ENCODE measurements at regions not wholly inside any gene's neighbourhood (a gene's known extent, or its start where the extent isn't known, plus 50 kb on each side); places are given as distances from the start of the nearest gene placed in this dataset.

- no peak overlapping the region for H3K4me3 ChIP-seq (ENCODE audit: low read length)
- TF ChIP-seq, protein P1, sequence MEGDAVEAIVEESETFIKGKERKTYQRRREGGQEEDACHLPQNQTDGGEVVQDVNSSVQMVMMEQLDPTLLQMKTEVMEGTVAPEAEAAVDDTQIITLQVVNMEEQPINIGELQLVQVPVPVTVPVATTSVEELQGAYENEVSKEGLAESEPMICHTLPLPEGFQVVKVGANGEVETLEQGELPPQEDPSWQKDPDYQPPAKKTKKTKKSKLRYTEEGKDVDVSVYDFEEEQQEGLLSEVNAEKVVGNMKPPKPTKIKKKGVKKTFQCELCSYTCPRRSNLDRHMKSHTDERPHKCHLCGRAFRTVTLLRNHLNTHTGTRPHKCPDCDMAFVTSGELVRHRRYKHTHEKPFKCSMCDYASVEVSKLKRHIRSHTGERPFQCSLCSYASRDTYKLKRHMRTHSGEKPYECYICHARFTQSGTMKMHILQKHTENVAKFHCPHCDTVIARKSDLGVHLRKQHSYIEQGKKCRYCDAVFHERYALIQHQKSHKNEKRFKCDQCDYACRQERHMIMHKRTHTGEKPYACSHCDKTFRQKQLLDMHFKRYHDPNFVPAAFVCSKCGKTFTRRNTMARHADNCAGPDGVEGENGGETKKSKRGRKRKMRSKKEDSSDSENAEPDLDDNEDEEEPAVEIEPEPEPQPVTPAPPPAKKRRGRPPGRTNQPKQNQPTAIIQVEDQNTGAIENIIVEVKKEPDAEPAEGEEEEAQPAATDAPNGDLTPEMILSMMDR (conservative IDR thresholded peaks at IDR 0.05; ENCODE audit: low read length) = no peak
Observed at GRCh38 chr7:25858200-25858524, 293.8 kb upstream of the NFE2L3 start.

GRCh38 chr7:25858525-25859411 is 293.2 kb upstream of the NFE2L3 start:
- no peak for DNase-seq (ENCODE audit: low read depth)
- H3K4me3 ChIP-seq (ENCODE audit: low read length) = no peak overlapping the region
- TF ChIP-seq, protein P1 (conservative IDR thresholded peaks at IDR 0.05; ENCODE audit: low read length) = no peak

More at GRCh38 chr7:25858200-25858524, 293.8 kb upstream of the NFE2L3 start:
- no peak for DNase-seq (ENCODE audit: low read depth)

DNA sequence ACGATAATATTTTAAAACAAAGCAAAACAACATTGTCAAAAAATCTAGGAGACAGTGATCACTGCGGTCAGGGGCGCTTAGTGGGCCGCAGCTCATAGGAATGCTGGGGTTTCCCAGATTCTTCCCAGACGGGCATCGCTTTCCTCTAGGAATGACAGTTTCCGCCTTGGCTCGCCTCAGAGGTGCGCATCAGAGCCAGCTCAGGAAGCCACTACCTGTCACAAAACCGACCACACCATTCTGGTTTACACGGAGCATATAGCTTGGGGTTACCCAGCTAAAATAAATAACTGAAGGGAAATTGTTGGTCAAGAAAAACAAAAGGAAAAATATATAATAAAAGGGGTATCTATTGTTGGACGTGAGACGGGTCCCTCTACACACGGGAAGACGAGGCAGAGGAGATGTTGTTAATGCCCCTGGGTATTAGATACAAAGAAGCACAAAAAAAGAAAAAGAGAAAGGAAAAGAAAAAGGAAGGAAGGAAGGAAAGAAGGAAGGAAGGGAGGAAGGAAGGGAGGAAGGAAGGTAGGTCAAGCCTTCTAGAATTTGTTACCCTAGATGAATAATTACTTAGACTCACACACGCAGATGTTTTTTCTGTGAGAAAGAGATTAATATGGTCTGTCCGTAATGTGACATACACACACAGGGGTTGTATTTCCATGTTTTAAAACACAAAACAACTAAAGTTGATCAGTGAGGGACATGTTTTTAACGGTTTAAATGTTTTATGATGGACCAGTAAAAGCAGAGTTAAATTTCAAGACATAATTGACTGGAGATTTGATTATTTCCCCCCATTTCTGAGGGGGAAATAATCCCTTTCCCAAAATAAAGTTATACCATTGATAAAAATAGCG is 292.4 kb upstream of the NFE2L3 start:
- TF ChIP-seq, protein P1 (conservative IDR thresholded peaks at IDR 0.05; ENCODE audit: low read length) = no peak
- H3K4me3 ChIP-seq (ENCODE audit: low read length) = no peak overlapping the region
- DNase-seq (ENCODE audit: low read depth) = no peak

DNA sequence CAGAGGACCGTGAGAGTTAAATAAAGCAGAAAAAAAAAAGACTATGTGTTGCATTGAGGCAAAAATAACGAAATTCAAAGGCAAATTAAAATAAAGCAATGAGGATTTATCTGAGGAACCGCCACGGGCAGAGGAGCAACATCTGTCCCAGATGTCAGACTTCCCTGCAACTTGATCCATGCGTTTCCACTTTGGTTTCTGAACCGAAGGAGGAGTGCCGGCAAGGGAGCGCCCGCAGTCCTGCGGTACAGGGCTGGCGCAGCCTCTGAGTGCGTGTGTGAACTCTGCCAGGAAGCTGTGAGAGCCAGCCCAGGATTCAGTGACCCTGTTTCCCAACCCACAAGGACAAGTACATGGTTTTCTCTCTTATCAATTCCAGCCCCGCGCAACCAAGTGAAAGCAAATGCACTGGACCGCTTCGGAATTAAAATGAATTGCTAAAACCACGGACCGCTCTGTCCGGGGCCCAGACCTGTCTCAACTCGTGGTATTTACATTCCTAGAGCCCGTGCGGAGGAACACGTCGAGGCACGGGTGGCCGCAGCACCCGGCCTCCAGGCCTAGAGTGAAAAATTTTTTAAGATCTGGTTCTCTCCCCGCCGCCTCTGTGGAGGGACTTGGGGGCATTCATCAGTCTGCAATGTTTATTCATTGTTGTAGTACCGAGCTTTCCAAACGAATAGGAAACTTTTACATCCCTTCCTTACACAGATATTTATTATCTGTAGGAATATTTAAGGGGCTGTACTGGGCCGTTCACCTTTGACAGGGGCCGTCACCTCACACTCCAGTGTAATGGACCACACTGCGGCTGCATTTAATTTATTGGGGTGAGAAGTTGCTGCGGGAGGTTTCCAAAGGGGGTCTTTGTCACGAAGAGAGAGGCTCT is 291.5 kb upstream of the NFE2L3 start:
- DNase-seq (ENCODE audit: low read depth) = peak; percentile 56
- TF ChIP-seq, protein P1 (conservative IDR thresholded peaks at IDR 0.05; ENCODE audit: low read length) = no peak
- peak overlapping the region; percentile 17 for H3K4me3 ChIP-seq (ENCODE audit: low read length)

GRCh38 chr7:25861164-25861496 is 290.9 kb upstream of the NFE2L3 start:
- no peak for DNase-seq (ENCODE audit: low read depth)
- H3K4me3 ChIP-seq (ENCODE audit: low read length) = no peak overlapping the region
- TF ChIP-seq, protein P1 (conservative IDR thresholded peaks at IDR 0.05; ENCODE audit: low read length) = no peak

DNA sequence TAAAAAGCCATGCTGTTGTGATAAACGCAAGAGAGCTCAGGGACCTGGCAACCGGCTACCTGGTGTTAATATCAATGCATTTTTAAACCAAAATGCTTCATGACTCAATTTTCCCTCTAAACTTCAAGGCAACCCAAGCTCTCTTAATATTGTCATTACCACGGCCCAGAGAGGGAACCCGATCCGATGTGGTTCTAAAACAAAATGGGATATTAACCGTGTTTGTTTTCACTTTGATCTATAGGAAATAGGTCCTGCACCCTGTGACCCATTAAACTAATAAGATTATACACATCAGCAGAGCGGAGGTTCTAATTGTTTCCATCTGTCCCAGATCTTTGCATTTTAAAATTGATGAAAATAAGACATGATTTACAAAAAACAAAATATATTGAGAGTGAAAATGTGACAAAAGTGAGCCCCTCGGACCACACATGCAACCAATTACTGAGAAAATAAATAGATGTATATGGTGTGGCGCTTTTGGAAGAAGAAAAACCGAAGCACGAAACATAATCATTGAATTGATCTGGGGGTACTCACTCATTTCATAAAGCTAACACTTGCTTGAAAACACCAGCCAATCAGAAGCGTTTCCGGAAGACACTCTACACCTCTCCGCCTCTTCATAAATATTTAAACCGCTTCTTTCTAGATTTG is 290.3 kb upstream of the NFE2L3 start:
- no peak for DNase-seq (ENCODE audit: low read depth)
- TF ChIP-seq, protein P1 (conservative IDR thresholded peaks at IDR 0.05; ENCODE audit: low read length) = no peak
- peak overlapping the region; percentile 47 for H3K4me3 ChIP-seq (ENCODE audit: low read length)
